ENCODE measurements at regions not wholly inside any gene's neighbourhood (a gene's known extent, or its start where the extent isn't known, plus 50 kb on each side); places are given as distances from the start of the nearest gene placed in this dataset.

- TF ChIP-seq POLR2AphosphoS5 (IDR thresholded peaks at IDR 0.05), result no peak
- TF ChIP-seq CTCF (IDR thresholded peaks at IDR 0.05), result no peak
Observed at GRCh38 chr5:124871303-124871702, 124.9 kb upstream of the ZNF608 start.

All from suprapubic skin (tissue), 3 donors.